GM21423 (cell line): ENCODE measurements at regions not wholly inside any gene's neighbourhood (a gene's known extent, or its start where the extent isn't known, plus 50 kb on each side); places are given as distances from the start of the nearest gene placed in this dataset.
"Not testable (repeated sequence)": the region's sequence is repeated elsewhere in the genome, so short reads cannot be mapped to it uniquely, and the experiment has no call there.

Source experiments
- ATAC-seq: cut with Tn5 transposase; IDR thresholded peaks from one replicate; pipeline ENCODE4 v1.9.1; 2021; ENCODE audit warnings: mild to moderate bottlenecking, moderate library complexity; ENCODE audit not compliant: unreplicated experiment

GRCh38 chr18:62442391-62442790 lies 80.4 kb upstream of the ZCCHC2 start:
- no peak for ATAC-seq

GRCh38 chr18:62445386-62445917 lies 77.4 kb upstream of the ZCCHC2 start:
- peak; percentile 58 for ATAC-seq

GRCh38 chr18:62446511-62446910 lies 76.3 kb upstream of the ZCCHC2 start:
- ATAC-seq, result no peak

GRCh38 chr18:62447652-62448051 lies 75.2 kb upstream of the ZCCHC2 start:
- no peak for ATAC-seq

GRCh38 chr18:62448426-62448825 lies 74.4 kb upstream of the ZCCHC2 start:
- ATAC-seq, result no peak

GRCh38 chr18:62449490-62450104 lies 73.2 kb upstream of the ZCCHC2 start:
- ATAC-seq, result no peak

GRCh38 chr18:62450175-62450545 lies 72.7 kb upstream of the ZCCHC2 start:
- no peak for ATAC-seq

GRCh38 chr18:62450546-62451410 lies 72.0 kb upstream of the ZCCHC2 start:
- ATAC-seq, result no peak

GRCh38 chr18:62452280-62452831 lies 70.5 kb upstream of the ZCCHC2 start:
- no peak for ATAC-seq

- peak; percentile 56 for ATAC-seq
Observed at GRCh38 chr18:62453864-62454263, 69.0 kb upstream of the ZCCHC2 start.

- no peak for ATAC-seq
Observed at GRCh38 chr18:62454527-62454926, 68.3 kb upstream of the ZCCHC2 start.

GRCh38 chr18:62455222-62455621 lies 67.6 kb upstream of the ZCCHC2 start:
- ATAC-seq, result no peak

- ATAC-seq, result no peak
Observed at GRCh38 chr18:62457877-62458276, 64.9 kb upstream of the ZCCHC2 start.

GRCh38 chr18:62458346-62458745 lies 64.5 kb upstream of the ZCCHC2 start:
- no peak for ATAC-seq

GRCh38 chr18:62458868-62459716 lies 63.7 kb upstream of the ZCCHC2 start:
- ATAC-seq, result no peak

- no peak for ATAC-seq
Observed at GRCh38 chr18:62460851-62461300, 61.9 kb upstream of the ZCCHC2 start.

GRCh38 chr18:62461591-62461990 lies 61.2 kb upstream of the ZCCHC2 start:
- ATAC-seq, result no peak

GRCh38 chr18:62464266-62464665 lies 58.6 kb upstream of the ZCCHC2 start:
- ATAC-seq, result no peak

- not testable (repeated sequence) for ATAC-seq
Observed at GRCh38 chr18:62469131-62469530, 53.7 kb upstream of the ZCCHC2 start.
